Stomach (tissue), 8 donors: ENCODE measurements at regions not wholly inside any gene's neighbourhood (a gene's known extent, or its start where the extent isn't known, plus 50 kb on each side); places are given as distances from the start of the nearest gene placed in this dataset.

Experiments
- DNase-seq, 2 donors: peaks; one replicate each; pipeline versions ENCODE4 v3.0.0 to v3.0.0-alpha.2; 2013 to 2019
- H3K27ac ChIP-seq, 5 donors: fragments of 200-600 bp in 4 of 5; sonication (generic) in 4 of 5; one replicate each; pipeline ENCODE4 v1.5.1; 2013 to 2019; ENCODE audit warnings: mild to moderate bottlenecking in 1 of 5, moderate library complexity in 1 of 5
- H3K27me3 ChIP-seq, 3 donors: fragments of 200-600 bp; sonication (generic); one replicate each; pipeline ENCODE4 v1.5.1; 2017 to 2019; ENCODE audit warnings: mixed run types in 1 of 3
- H3K36me3 ChIP-seq, 4 donors: fragments of 200-600 bp; sonication (generic); 1 replicate in 3 of 4; 2 replicates in 1 of 4; pipeline ENCODE4 v1.5.1; 2016 to 2019
- H3K4me1 ChIP-seq, 4 donors: fragments of 200-600 bp; sonication (generic); one replicate each; pipeline ENCODE4 v1.5.1; 2016 to 2019
- H3K4me3 ChIP-seq, 4 donors: fragments of 200-600 bp; sonication (generic) in 3 of 4; one replicate each; pipeline ENCODE4 v1.5.1; 2016 to 2019; ENCODE audit warnings: mild to moderate bottlenecking in 1 of 4
- H3K9me3 ChIP-seq, 4 donors: fragments of 200-600 bp; sonication (generic); one replicate each; pipeline ENCODE4 v1.5.1; 2016 to 2019
- CTCF ChIP-seq, 7 experiments: fragments of 450-650 bp in 4 of 7; fragments of 200-600 bp in 3 of 7; sonication (generic) in 3 of 7; IDR thresholded peaks; one replicate each; pipeline ENCODE4 v1.5.1; 2016 to 2019; ENCODE audit warnings: antibody characterized with exemption in 7 of 7, control low read depth in 2 of 7, mild to moderate bottlenecking in 1 of 7
- EP300 ChIP-seq: sonication (generic); formaldehyde crosslinking; IDR thresholded peaks from one replicate; pipeline ENCODE4 v1.6.1; 2017; ENCODE audit warnings: antibody characterized with exemption
- POLR2A ChIP-seq, 4 donors: fragments of 450-650 bp; IDR thresholded peaks; one replicate each; pipeline ENCODE4 v1.6.1; 2016; ENCODE audit warnings: antibody characterized with exemption in 4 of 4, control low read depth in 2 of 4, mild to moderate bottlenecking in 1 of 4, moderate library complexity in 1 of 4
- POLR2AphosphoS5 ChIP-seq, 3 donors: sonication (generic); formaldehyde crosslinking; IDR thresholded peaks; one replicate each; pipeline ENCODE4 v1.6.1; 2016; ENCODE audit warnings: antibody characterized with exemption in 3 of 3
- WGBS, 5 donors: extraction: QIAGEN DNeasy Blood & Tissue Kit in 3 of 5; methylation state at CpG; one replicate each; pipeline versions ENCODE4 v1.1.5 to v1.1.7; 2013 to 2018; 5-methylcytosine and 5-hydroxymethylcytosine counted together
- intact Hi-C: fragments of 100-400 bp; cut with DNase I; formaldehyde crosslinking; loops from one replicate; pipeline ENCODE4 v1.15.1; 2023; ENCODE audit warnings: low total_unique reads
- donor health status: healthy with polysubstance abuse.
- donor health status: Bipolar disorder and iron deficiency.
- donor health status: healthy.

- no peaks in the 10 kb centered on the region for H3K27me3 ChIP-seq
- H3K4me1 ChIP-seq, result peaks cover 0 to 8% (median 2%) of the 10 kb centered on the region in 4 donors
- H3K9me3 ChIP-seq, result peaks cover 0 to 6% (median 2%) of the 10 kb centered on the region in 4 donors
- no peak overlapping the region for H3K27ac ChIP-seq
- H3K4me3 ChIP-seq, result no peak overlapping the region
- peak in 1 of 2 donors; percentile 47 for DNase-seq
- intact Hi-C loops, result no loop called here
- TF ChIP-seq EP300 (no peak), CTCF (IDR thresholded peaks at IDR 0.05) (no peak), POLR2A (IDR thresholded peaks at IDR 0.05) (no peak), POLR2AphosphoS5 (IDR thresholded peaks at IDR 0.05) (no peak)
- H3K36me3 ChIP-seq, result no peaks in the 10 kb centered on the region
- WGBS, 5 donors, result 17 to 38% (median 28%) methylated on average over 2 to 4 of the region's 4 CpGs
Measured at GRCh38 chr2:190786404-190787166, 94.0 kb upstream of the GLS start.

- Histone ChIP-seq H3K36me3 (no peaks in the 10 kb centered on the region), H3K4me3 (no peak overlapping the region), H3K9me3 (peaks cover 0 to 6% (median 2%) of the 10 kb centered on the region in 4 donors), H3K27ac (no peak overlapping the region), H3K4me1 (peaks cover 0 to 11% (median 2%) of the 10 kb centered on the region in 4 donors), H3K27me3 (no peaks in the 10 kb centered on the region)
- WGBS, 5 donors, result 63 to 85% (median 79%) methylated on average over 3 of the region's 3 CpGs
- intact Hi-C loops, result no loop called here
- DNase-seq, result no peak
- TF ChIP-seq POLR2A (IDR thresholded peaks at IDR 0.05), result no peak
Measured at GRCh38 chr2:190787743-190788235, 92.8 kb upstream of the GLS start.

- Histone ChIP-seq H3K9me3 (no peaks in the 10 kb centered on the region), H3K36me3 (no peaks in the 10 kb centered on the region), H3K27me3 (no peaks in the 10 kb centered on the region), H3K4me3 (no peak overlapping the region), H3K27ac (peak overlapping the region in 1 of 5 donors; percentile 31), H3K4me1 (peaks cover 0 to 11% (median 2%) of the 10 kb centered on the region in 4 donors)
- WGBS, 5 donors, result 56 to 67% (median 62%) methylated on average over 2 of the region's 2 CpGs
- intact Hi-C loops, result no loop called here
- TF ChIP-seq POLR2A (IDR thresholded peaks at IDR 0.05) (no peak), CTCF (IDR thresholded peaks at IDR 0.05) (no peak), EP300 (no peak), POLR2AphosphoS5 (IDR thresholded peaks at IDR 0.05) (no peak)
- DNase-seq, result no peak
Measured at GRCh38 chr2:190789074-190790004, 91.3 kb upstream of the GLS start.

- no peaks in the 10 kb centered on the region for H3K9me3 ChIP-seq
- H3K4me1 ChIP-seq, result peaks cover 0 to 9% (median under 1%) of the 10 kb centered on the region in 4 donors
- intact Hi-C loops, result no loop called here
- H3K27ac ChIP-seq, result peak overlapping the region in 1 of 5 donors; percentile 17
- no peaks in the 10 kb centered on the region for H3K36me3 ChIP-seq
- H3K27me3 ChIP-seq, result no peaks in the 10 kb centered on the region
- WGBS, 5 donors, result 58 to 67% (median 64%) methylated on average over 7 of the region's 7 CpGs
- TF ChIP-seq POLR2A (IDR thresholded peaks at IDR 0.05), result no peak
- TF ChIP-seq EP300, result no peak
- TF ChIP-seq CTCF (IDR thresholded peaks at IDR 0.05), result no peak
- peak in 1 of 3 donors; percentile 29 for TF ChIP-seq POLR2AphosphoS5 (IDR thresholded peaks at IDR 0.05)
- peak in 1 of 2 donors; percentile 55 for DNase-seq
- H3K4me3 ChIP-seq, result no peak overlapping the region
Measured at GRCh38 chr2:190791347-190791975, 89.2 kb upstream of the GLS start.
